Activated B cell treated with CpG ODN at 0.5 μM for 24 hours (primary cell): ENCODE measurements at regions not wholly inside any gene's neighbourhood (a gene's known extent, or its start where the extent isn't known, plus 50 kb on each side); places are given as distances from the start of the nearest gene placed in this dataset.

Source experiments
- ATAC-seq: fragments of 200-7000 bp; cut with Tn5 transposase; one replicate; pipeline ENCODE4 v1.10.0; 2021; ENCODE audit warnings: low read depth, mild to moderate bottlenecking, moderate library complexity
- CTCF ChIA-PET: fragments of 350-600 bp; sonication (Branson Sonifier 250); formaldehyde crosslinking; loops from one replicate; lab custom pipeline; 2021; ENCODE audit warnings: antibody characterized with exemption; lab: Charles Lee
- POLR2A ChIA-PET: fragments of 350-600 bp; sonication (Branson Sonifier 250); formaldehyde crosslinking; loops from one replicate; lab custom pipeline; 2021; ENCODE audit warnings: antibody characterized with exemption; lab: Charles Lee
- DNase-seq: peaks from one replicate; pipeline ENCODE4 v3.0.0; 2022
- H3K27ac Mint-ChIP-seq: one replicate; pipeline ENCODE4 v1.8.0; 2020; ENCODE audit warnings: mixed read lengths
- H3K27me3 Mint-ChIP-seq: one replicate; pipeline ENCODE4 v1.8.0; 2021; ENCODE audit warnings: mixed read lengths
- H3K36me3 Mint-ChIP-seq: one replicate; pipeline ENCODE4 v1.8.0; 2021; ENCODE audit warnings: low read depth, mixed read lengths
- H3K4me1 Mint-ChIP-seq: one replicate; pipeline ENCODE4 v1.8.0; 2021; ENCODE audit warnings: mixed read lengths
- H3K4me3 Mint-ChIP-seq: one replicate; pipeline ENCODE4 v1.8.0; 2020; ENCODE audit warnings: mild to moderate bottlenecking, mixed read lengths
- H3K9me3 Mint-ChIP-seq: one replicate; pipeline ENCODE4 v1.8.0; 2020; ENCODE audit warnings: mixed read lengths
- intact Hi-C: fragments of 100-400 bp; cut with micrococcal nuclease; formaldehyde crosslinking; loops from one replicate; pipeline ENCODE4 v1.15.1; 2024
- TF ChIP-seq, protein P1 (sequence below): fragments of 200-600 bp; IDR thresholded peaks from one replicate; pipeline ENCODE4 v1.8.0; 2022; ENCODE audit warnings: antibody characterized with exemption, mild to moderate bottlenecking

DNA sequence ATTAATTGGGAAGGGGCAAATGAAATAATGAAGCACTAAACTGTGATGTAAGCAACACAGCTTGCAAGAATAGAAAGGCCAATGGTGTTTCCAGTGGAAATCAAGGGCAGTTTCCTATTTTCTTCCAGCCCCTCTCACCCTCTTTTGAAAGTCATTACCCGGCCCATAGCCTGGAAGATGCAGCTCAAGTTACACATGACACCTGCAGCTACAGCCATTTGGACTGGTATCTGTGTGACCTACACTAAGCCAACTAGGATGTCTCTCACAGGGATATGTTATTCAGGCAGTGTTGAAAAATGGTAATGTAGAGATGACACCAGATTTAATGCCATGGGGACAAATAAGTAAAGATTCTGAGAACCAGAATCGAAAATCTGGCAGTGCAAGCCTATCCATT lies 439.4 kb upstream of the ZNF462 start:
- Mint-ChIP-seq H3K27ac (no peak overlapping the region), H3K27me3 (peaks cover 3% of the 10 kb centered on the region), H3K4me3 (no peak overlapping the region), H3K4me1 (no peaks in the 10 kb centered on the region), H3K36me3 (no peaks in the 10 kb centered on the region), H3K9me3 (no peaks in the 10 kb centered on the region)
- ChIA-PET CTCF (no interaction called here), POLR2A (no interaction called here)
- ATAC-seq (no peak), DNase-seq (no peak)
- intact Hi-C loops: no loop called here
- TF ChIP-seq, protein P1, sequence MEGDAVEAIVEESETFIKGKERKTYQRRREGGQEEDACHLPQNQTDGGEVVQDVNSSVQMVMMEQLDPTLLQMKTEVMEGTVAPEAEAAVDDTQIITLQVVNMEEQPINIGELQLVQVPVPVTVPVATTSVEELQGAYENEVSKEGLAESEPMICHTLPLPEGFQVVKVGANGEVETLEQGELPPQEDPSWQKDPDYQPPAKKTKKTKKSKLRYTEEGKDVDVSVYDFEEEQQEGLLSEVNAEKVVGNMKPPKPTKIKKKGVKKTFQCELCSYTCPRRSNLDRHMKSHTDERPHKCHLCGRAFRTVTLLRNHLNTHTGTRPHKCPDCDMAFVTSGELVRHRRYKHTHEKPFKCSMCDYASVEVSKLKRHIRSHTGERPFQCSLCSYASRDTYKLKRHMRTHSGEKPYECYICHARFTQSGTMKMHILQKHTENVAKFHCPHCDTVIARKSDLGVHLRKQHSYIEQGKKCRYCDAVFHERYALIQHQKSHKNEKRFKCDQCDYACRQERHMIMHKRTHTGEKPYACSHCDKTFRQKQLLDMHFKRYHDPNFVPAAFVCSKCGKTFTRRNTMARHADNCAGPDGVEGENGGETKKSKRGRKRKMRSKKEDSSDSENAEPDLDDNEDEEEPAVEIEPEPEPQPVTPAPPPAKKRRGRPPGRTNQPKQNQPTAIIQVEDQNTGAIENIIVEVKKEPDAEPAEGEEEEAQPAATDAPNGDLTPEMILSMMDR: no peak

DNA sequence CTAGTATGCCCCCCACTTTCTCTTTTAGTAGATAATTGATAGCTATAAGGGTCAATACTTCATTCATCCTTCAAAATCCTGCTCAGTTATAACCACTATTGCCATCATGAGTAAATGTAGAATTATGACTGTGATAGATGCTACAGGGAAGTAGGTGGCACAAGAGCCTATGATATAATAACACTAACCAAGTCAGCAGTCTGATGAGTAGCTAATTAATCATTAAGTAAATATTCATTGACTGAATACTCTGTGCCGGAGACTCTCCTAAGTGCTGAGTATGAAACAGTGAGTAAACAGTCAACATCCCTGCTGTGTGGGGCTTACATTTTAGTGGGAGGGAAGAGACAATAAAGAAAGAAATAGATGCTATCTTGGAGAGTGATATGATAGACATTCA lies 430.3 kb upstream of the ZNF462 start:
- Mint-ChIP-seq H3K9me3 (no peaks in the 10 kb centered on the region), H3K4me1 (no peaks in the 10 kb centered on the region), H3K4me3 (no peak overlapping the region), H3K36me3 (no peaks in the 10 kb centered on the region), H3K27ac (no peak overlapping the region), H3K27me3 (no peaks in the 10 kb centered on the region)
- DNase-seq (no peak), ATAC-seq (no peak)
- TF ChIP-seq, protein P1: no peak
- intact Hi-C loops: no loop called here
- CTCF ChIA-PET: no interaction called here
- POLR2A ChIA-PET: no interaction called here

DNA sequence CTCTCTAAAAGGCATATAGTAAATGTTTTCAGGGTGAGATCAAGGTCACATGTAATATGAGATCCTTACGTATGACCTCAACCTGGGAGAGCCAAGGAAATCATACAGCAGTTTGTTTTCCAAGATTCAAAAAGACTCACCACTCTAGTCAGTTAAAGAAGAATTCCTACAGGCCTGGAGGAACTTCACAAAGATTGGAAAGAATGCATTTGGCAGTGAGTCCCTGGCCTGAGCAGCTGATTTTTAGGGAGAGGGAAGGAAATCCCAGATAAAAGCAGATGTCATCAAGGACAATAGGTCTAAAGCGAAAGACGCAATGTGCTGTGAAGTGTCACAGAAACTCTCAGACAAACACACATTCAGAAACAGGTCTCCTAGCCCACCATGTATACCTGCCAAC lies 424.0 kb upstream of the ZNF462 start:
- POLR2A ChIA-PET: no interaction called here
- DNase-seq (no peak), ATAC-seq (no peak)
- no peaks in the 10 kb centered on the region for H3K36me3 Mint-ChIP-seq
- H3K27me3 Mint-ChIP-seq: no peaks in the 10 kb centered on the region
- no peak overlapping the region for H3K27ac Mint-ChIP-seq
- TF ChIP-seq, protein P1: no peak
- CTCF ChIA-PET: no interaction called here
- intact Hi-C loops: no loop called here
- no peaks in the 10 kb centered on the region for H3K9me3 Mint-ChIP-seq
- H3K4me3 Mint-ChIP-seq: no peak overlapping the region
- no peaks in the 10 kb centered on the region for H3K4me1 Mint-ChIP-seq

DNA sequence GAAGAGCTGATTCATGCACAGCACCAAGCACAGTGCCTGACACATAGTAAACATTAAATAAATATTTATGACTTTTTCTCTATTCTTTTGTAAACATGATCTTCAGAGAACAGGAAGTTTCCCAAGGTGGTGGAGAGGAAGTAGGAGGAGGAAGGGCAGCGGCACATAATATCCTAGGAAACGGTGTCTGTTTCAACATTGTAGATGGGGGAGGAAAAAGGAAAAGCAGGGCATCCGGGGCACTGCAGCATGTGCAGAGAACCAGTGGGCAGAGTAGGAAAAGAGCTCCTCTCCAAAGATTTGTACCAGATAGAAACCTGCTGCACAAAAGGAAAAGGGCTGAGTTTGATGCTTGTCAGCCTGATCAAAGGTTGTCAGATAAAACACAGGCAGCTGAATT lies 421.7 kb upstream of the ZNF462 start:
- no peak for ATAC-seq
- ChIA-PET CTCF (no interaction called here), POLR2A (no interaction called here)
- Mint-ChIP-seq H3K4me1 (no peaks in the 10 kb centered on the region), H3K27me3 (no peaks in the 10 kb centered on the region), H3K36me3 (no peaks in the 10 kb centered on the region), H3K27ac (no peak overlapping the region), H3K4me3 (no peak overlapping the region), H3K9me3 (no peaks in the 10 kb centered on the region)
- TF ChIP-seq, protein P1: no peak
- intact Hi-C loops: no loop called here
- no peak for DNase-seq

DNA sequence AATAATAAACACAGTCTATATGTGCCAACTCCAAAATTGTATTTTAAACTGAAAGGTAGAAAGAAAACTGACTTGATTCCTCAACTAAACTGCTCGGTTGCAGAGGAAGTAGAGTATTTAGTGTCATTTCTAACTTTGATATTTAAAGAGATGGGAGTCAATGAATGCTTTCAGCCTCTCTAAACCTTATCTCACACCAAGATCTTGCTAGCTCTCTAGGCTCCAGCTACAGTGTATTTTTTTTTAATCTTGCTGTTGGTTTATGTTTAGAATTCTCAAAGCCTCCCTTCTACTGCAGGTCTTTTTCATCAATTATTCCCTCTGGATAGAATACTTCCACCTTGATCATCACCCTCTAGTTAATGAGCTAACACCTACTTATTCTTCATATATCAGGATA lies 419.4 kb upstream of the ZNF462 start:
- no peak for DNase-seq
- ChIA-PET CTCF (no interaction called here), POLR2A (no interaction called here)
- Mint-ChIP-seq H3K27ac (no peak overlapping the region), H3K36me3 (no peaks in the 10 kb centered on the region), H3K27me3 (no peaks in the 10 kb centered on the region), H3K4me1 (no peaks in the 10 kb centered on the region), H3K9me3 (no peaks in the 10 kb centered on the region), H3K4me3 (no peak overlapping the region)
- no peak for ATAC-seq
- TF ChIP-seq, protein P1: no peak
- intact Hi-C loops: no loop called here
